GM18502 (cell line): ENCODE measurements at regions not wholly inside any gene's neighbourhood (a gene's known extent, or its start where the extent isn't known, plus 50 kb on each side); places are given as distances from the start of the nearest gene placed in this dataset.

ENCODE experiments used
- ATAC-seq: cut with Tn5 transposase; IDR thresholded peaks from one replicate; pipeline ENCODE4 v1.9.1; 2021; ENCODE audit warnings: mild to moderate bottlenecking; ENCODE audit not compliant: unreplicated experiment, poor library complexity

DNA sequence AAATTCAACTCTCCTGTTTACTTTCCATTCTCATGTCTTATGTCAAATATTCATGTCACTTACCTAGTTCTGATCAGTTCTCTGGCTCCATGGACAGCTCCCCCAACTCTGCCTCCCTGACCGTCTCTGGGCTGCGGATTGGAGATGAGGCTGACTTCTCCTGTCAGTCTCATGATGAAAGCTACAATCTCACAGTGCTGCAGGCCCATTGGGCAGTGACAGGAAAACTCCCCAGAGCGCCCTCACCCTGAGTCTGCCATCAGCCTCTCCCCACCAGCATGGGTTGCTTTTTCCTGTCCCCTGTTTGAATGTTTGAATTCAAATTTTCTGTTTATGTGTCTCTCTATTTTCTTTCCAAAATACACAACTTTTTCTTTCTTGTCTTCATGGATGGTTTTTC is 63.8 kb upstream of the TOP3B start:
- no peak for ATAC-seq

DNA sequence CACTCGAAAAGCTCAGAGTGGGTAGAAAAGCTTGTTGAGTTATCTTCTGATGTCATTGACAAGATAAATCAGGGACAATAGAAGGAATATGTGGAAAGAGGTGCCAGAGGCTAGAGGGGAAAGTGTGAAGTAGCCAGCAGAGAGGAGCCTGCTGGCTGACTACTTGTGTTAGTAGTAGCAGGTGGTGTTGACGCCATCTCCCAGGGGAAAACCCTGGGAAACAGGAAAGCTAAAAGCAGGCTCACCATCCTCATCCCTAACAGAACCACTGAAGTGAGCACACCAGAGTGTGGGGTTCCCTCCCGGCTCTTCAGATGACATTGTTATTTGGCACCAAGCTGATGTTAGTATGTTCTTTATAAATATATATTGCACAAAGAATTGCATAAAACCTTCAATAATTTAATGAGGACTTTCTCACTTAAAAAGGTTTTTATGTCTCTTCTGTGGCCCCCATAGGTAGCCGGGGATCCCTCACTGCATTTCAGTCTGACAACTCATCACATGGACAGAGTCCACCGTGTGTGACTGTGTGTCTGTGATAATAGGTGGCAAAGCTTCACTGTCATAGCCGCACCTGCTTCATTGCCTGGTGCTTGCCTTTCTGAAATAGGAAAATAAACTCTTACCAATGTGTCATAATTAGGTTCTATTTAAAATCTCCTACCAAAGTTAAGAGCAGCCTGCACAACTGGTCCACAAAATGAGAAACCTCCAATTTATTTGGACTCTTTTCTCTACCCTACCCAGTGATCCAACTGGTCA is 63.2 kb upstream of the TOP3B start:
- ATAC-seq = no peak

GRCh38 chr22:22044153-22044552 is 61.6 kb upstream of the TOP3B start:
- ATAC-seq = no peak

GRCh38 chr22:22043296-22044078 is 60.9 kb upstream of the TOP3B start:
- ATAC-seq = no peak

DNA sequence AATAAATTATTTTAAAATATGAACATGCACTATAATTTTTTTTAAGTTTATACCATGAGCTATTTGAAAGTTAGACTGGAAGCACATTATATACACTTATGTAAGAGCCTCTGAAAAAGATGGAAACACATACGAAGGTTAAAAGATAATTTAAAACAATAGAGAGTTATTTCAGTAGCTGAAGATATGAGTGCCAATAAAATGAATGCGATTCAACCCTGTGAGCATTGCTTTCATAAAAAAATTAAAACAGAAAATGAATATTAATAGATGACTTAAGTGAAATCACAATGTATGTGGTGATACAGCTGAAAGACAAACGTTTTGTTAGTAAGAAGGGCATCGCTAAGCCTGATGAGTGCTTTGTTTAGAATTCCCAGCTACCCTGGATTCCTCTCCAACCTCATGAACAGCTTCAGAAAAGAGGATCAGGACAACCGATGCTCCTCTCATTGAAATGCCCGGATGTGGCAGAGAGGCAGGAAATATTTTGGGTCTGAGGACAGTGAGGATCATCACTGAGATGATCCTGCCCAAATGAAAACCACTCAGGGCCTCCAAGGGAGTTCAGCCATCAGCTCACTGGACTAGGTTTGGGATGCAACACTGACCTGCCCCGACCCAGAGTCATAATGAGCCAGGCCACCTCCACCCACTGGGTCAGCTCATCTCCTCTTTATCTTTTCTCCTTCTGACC is 60.2 kb upstream of the TOP3B start:
- no peak for ATAC-seq

DNA sequence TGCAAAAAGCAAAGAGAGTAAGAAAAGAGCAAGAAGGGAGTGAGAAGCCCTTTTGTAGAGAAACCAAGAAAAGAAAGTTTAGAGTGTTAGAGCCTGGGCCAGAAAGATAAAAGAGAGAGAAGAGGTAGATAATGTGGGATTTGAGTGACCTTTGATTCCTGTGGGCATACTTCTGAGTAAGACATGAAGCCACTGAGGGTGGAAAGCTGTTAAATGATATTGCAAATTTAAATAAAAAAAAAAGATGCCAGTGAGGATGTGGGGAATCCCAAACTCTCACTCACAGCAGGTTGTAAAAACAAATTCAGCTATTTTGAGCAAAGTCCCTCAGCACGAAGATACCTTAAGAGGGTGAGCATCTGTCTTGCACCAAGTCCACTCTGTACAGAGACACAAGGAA is 59.4 kb upstream of the TOP3B start:
- ATAC-seq = no peak

DNA sequence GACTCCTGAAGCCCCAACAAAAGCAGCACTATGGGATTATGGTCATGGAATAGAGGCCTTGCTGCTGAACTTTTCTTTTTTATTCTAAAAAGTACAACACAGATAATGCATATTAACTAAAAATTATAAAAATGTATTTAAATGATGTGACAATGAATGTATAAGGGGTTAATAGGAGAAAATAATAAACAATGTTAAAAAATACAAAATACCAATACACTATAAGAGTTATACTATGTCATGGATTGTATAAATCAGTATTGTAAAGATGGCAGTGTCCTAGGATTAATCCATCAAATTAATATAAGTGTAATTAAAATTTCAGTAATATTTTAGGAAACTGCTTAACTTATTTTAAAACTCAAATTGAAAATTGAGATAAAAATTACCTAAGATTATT is 58.3 kb upstream of the TOP3B start:
- ATAC-seq = no peak

DNA sequence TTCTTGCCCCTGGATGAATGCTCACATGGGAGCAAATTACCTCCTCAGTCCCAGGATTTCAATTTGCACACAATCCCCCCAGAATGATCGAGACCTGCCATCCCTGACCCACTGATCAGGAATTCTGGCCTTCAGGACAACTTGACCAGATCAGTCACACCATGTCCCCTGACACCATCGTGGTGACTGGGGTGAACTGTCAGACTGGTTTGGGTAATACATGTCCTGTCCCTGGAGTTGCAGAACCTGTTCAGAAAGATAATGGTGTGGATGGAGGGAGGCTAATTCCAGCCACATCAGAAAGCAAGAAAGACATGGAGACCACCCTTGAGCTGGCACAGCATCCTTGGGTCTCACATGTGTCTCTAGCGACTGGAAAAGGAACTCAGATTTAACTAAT is 57.9 kb upstream of the TOP3B start:
- no peak for ATAC-seq

GRCh38 chr22:22039286-22040074 is 56.9 kb upstream of the TOP3B start:
- no peak for ATAC-seq

DNA sequence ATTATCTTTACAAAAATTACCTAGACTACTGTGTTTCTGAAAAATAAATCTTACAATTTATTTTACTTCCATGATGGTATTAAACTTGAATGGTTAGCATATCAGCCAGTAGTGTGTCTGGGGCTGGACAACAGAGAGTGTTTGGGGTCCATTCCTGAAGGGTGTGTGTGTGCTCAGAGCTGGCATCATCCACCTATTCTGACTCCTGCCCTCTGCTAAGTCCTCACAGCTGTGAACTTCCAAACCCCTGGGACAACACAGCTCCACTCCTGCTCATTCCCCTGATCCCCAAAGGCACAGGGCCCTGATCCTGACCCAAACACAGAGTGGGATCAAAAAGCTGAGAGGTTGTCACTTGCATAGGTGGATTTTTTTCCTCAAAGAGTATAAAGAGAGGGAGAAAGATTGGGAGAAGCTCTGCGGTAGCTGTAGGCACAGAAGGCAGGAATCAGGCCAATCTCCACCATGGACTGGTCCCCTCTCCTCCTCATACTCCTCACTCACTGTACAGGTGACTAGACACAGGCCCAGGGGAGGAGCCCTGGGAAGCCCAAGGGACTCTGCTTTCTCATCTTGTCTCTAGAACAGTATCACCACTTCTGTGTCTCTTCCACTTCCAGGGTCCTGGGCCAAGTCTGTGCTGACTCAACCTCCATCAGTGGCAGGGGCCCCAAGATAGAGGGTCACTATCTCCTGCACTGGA is 55.7 kb upstream of the TOP3B start:
- no peak for ATAC-seq

DNA sequence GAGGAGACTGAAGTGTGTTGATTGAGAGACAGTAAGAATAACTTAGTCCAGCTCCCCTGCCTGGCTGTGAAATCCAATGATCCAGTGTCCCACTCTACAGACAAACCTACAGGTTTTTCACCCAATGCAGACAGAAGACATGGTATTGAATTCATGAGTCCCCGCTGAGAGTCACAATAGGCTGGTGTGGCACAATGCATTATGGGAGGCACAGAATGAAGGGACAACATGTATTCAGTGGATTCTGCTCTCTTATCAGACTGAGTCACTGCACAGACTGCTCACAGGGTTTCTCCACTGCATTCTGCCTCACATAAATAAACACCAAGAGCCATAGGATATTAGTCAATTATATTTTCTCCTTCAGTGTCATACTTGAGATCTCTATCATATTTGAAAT is 55.2 kb upstream of the TOP3B start:
- no peak for ATAC-seq

GRCh38 chr22:22037229-22037628 is 54.6 kb upstream of the TOP3B start:
- ATAC-seq = no peak

DNA sequence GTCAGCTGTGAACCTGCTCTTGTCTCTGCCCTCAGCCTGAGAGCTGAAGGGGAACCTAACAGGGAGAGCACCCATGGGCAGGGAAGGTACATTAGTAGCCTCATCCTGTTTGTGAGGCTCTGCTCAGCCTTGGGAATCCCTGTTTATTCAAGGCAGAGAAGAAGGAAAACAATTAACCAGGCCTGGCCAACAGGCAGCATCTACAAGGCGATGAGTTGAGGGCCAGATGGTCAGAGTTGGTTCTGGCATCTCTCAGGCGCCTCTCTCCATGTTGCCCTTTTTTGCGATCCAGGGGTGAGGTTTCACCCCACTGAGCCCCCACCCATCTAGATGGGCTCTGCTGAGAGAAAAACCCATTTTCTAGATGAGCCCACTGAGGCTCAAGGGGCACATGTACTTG is 54.0 kb upstream of the TOP3B start:
- no peak for ATAC-seq

GRCh38 chr22:22035771-22036314 is 53.3 kb upstream of the TOP3B start:
- ATAC-seq = no peak

DNA sequence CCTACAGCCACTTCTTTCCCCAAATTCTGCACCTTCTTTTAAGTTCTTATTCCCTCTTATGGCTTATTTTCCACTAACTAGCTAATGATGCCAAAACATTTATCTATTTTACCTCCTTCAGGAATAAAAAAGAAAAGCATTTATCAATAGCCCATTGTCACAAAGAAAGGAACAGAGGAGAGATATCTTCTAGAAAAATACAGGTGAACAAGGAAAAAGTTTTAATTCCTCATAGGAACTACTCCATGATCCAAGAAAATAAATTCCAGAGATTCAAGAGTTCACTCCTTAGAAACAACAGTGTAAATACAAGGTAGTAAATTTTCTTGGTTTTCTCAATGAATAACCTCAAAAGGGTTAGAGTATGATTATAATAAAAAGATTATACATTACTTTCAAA is 52.6 kb upstream of the TOP3B start:
- no peak for ATAC-seq

DNA sequence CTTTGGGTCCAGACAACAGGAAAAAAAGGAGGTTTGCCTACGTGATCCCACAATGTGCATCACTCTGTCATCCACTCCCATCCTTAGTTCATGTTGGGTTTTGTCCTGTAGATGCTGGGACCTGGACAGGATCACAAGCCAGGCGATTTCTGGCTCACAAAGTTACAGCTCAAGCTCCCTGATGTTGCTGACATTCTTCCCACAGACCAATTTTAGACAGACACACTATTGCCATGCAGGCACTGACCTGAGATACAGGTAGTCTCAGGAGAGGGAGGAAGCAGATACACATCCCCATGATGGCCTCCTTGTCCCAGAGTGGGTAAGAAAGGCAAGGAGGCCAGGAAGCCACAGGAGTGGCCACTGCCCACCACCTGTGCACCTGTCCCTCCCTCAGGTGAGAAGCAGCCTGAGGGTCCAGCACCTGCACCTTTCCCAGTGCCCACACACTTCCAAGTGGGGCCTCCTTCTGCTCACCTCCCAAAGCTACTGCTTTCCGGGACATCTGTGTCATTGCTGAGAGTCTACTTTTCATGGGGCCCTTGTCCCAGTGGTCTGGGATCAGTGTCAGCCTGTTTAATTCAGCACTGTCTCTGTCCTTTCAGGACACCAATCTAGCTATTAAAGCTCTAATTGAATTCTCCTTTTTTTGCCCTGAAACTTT is 52.0 kb upstream of the TOP3B start:
- ATAC-seq = no peak

DNA sequence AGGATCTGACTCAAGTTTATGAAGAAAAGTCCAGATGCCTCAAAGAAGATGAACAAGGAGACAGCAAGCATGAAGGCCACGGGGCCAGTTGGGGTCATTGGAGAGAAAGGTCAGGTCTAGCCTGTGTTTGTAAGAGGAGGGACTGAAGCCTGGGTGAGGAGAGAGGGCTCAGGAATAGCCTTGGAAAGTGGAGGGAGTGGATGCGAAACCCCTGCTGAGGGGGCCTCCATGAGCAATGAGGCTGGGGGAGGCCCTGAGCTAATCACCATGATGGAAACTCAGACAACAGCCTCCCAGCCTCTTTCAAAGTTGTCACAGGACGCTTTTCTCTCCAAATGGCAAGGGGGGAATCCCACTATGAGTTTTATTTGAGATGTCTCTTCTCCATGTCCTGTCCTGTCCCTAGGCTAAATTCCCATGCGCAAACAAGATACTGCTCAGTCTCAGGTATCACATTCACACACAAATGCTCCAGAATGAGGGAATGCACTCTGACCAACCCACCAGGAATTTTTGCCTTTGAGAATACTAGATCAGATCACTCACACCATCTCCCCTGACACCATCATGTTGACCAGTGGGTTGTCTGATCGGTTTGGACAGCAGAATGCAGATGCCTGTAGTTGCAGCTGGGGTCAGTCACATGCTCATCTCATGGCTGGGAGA is 51.3 kb upstream of the TOP3B start:
- no peak for ATAC-seq

GRCh38 chr22:22032906-22033802 is 50.6 kb upstream of the TOP3B start:
- no peak for ATAC-seq
